WTC11 (cell line): ENCODE measurements at regions not wholly inside any gene's neighbourhood (a gene's known extent, or its start where the extent isn't known, plus 50 kb on each side); places are given as distances from the start of the nearest gene placed in this dataset.
A peak's percentile ranks its signal among the peaks of the same experiment; 100 is the strongest.

Experiments
- ATAC-seq: fragments of 200-7000 bp; cut with Tn5 transposase; 2 replicates; pipeline ENCODE4 v1.10.0; 2021; ENCODE audit warnings: mild to moderate bottlenecking, moderate library complexity
- CTCF ChIA-PET: fragments of 300-600 bp; sonication (Branson Sonifier 250); formaldehyde crosslinking; loops from one replicate; lab custom pipeline; 2021; ENCODE audit warnings: antibody characterized with exemption; lab: Charles Lee
- POLR2A ChIA-PET: fragments of 350-600 bp; sonication (Branson Sonifier 250); formaldehyde crosslinking; loops from one replicate; lab custom pipeline; 2021; ENCODE audit warnings: antibody characterized with exemption; lab: Charles Lee
- DNase-seq: peaks from one replicate; pipeline ENCODE4 v3.0.0; 2021; ENCODE audit warnings: low spot score
- H3K27ac Mint-ChIP-seq: 2 replicates; pipeline ENCODE4 v1.8.0; 2021; ENCODE audit warnings: mixed read lengths
- H3K27me3 Mint-ChIP-seq: 2 replicates; pipeline ENCODE4 v1.8.0; 2021; ENCODE audit warnings: low read depth, mild to moderate bottlenecking, moderate library complexity, mixed read lengths
- H3K36me3 Mint-ChIP-seq: 2 replicates; pipeline ENCODE4 v1.8.0; 2021; ENCODE audit warnings: mixed read lengths
- H3K4me1 Mint-ChIP-seq: 2 replicates; pipeline ENCODE4 v1.8.0; 2022; ENCODE audit warnings: mixed read lengths
- H3K4me3 Mint-ChIP-seq: 2 replicates; pipeline ENCODE4 v1.8.0; 2021; ENCODE audit warnings: mild to moderate bottlenecking, moderate library complexity, mixed read lengths
- H3K9me3 Mint-ChIP-seq: 2 replicates; pipeline ENCODE4 v1.8.0; 2021; ENCODE audit warnings: mixed read lengths
- AFF4 ChIP-seq: sonication (generic); formaldehyde crosslinking; IDR thresholded peaks from 2 replicates; pipeline ENCODE4 v1.8.1; 2023; ENCODE audit warnings: mild to moderate bottlenecking, missing genetic modification reagents, borderline replicate concordance
- ATF1 ChIP-seq: sonication (generic); formaldehyde crosslinking; IDR thresholded peaks from 2 replicates; pipeline ENCODE4 v1.8.1; 2023; ENCODE audit warnings: mild to moderate bottlenecking, moderate library complexity, missing genetic modification reagents
- ATF6 ChIP-seq: sonication (generic); formaldehyde crosslinking; IDR thresholded peaks from 2 replicates; pipeline ENCODE4 v1.8.1; 2023; ENCODE audit warnings: mild to moderate bottlenecking, missing genetic modification reagents
- ERG ChIP-seq: fragments of 250-450 bp; sonication (Bioruptor Pico); IDR thresholded peaks from 2 replicates; pipeline ENCODE4 v1.8.0; 2021; ENCODE audit warnings: mild to moderate bottlenecking
- GABPB1 ChIP-seq: sonication (generic); formaldehyde crosslinking; IDR thresholded peaks from 2 replicates; pipeline ENCODE4 v1.8.1; 2023; ENCODE audit warnings: mild to moderate bottlenecking, missing genetic modification reagents
- IRF1 ChIP-seq: sonication (generic); formaldehyde crosslinking; IDR thresholded peaks from 2 replicates; pipeline ENCODE4 v1.8.0; 2023; ENCODE audit warnings: missing genetic modification reagents
- JUN ChIP-seq: sonication (generic); formaldehyde crosslinking; IDR thresholded peaks from 2 replicates; pipeline ENCODE4 v1.8.0; 2023; ENCODE audit warnings: mild to moderate bottlenecking, missing genetic modification reagents
- MYBL2 ChIP-seq: sonication (generic); formaldehyde crosslinking; IDR thresholded peaks from 2 replicates; pipeline ENCODE4 v1.8.1; 2023; ENCODE audit warnings: mild to moderate bottlenecking, moderate library complexity, missing genetic modification reagents
- NFYB ChIP-seq: sonication (generic); formaldehyde crosslinking; conservative IDR thresholded peaks from 2 replicates; pipeline ENCODE4 v1.8.0; 2022; ENCODE audit warnings: low read depth, missing genetic modification reagents
- SP1 ChIP-seq: sonication (generic); formaldehyde crosslinking; conservative IDR thresholded peaks from 2 replicates; pipeline ENCODE4 v1.8.1; 2022; ENCODE audit warnings: missing genetic modification reagents
- TP53 ChIP-seq: sonication (generic); formaldehyde crosslinking; IDR thresholded peaks from 2 replicates; pipeline ENCODE4 v1.8.1; 2023; ENCODE audit warnings: mild to moderate bottlenecking, missing genetic modification reagents
- USF1 ChIP-seq: sonication (generic); formaldehyde crosslinking; IDR thresholded peaks from 2 replicates; pipeline ENCODE4 v1.8.0; 2022; ENCODE audit warnings: mild to moderate bottlenecking, missing genetic modification reagents
- ZMAT4 ChIP-seq: fragments of 250-450 bp; sonication (Bioruptor Pico); IDR thresholded peaks from 2 replicates; pipeline ENCODE4 v1.9.0; 2021; ENCODE audit warnings: mild to moderate bottlenecking
- ZNF317 ChIP-seq: sonication (generic); formaldehyde crosslinking; IDR thresholded peaks from 2 replicates; pipeline ENCODE4 v1.8.1; 2023; ENCODE audit warnings: low read depth, mild to moderate bottlenecking, moderate library complexity, missing genetic modification reagents, borderline replicate concordance
- ZNF425 ChIP-seq: fragments of 250-450 bp; sonication (Bioruptor Pico); conservative IDR thresholded peaks from 2 replicates; pipeline ENCODE4 v1.9.0; 2021; ENCODE audit warnings: mild to moderate bottlenecking

- DNase-seq (no peak), ATAC-seq (no peak)
- Mint-ChIP-seq H3K4me1 (peaks cover 20% of the 10 kb centered on the region), H3K27me3 (no peaks in the 10 kb centered on the region), H3K36me3 (no peaks in the 10 kb centered on the region), H3K4me3 (no peak overlapping the region), H3K9me3 (no peaks in the 10 kb centered on the region), H3K27ac (no peak overlapping the region)
- ChIA-PET POLR2A (no interaction called here), CTCF (no interaction called here)
- peak; percentile 86 for TF ChIP-seq GABPB1
- TF ChIP-seq JUN, result no peak
Measured at GRCh38 chr2:207311316-207312005, 145.7 kb upstream of the KLF7 start.

- no peak overlapping the region for H3K27ac Mint-ChIP-seq
- no peaks in the 10 kb centered on the region for H3K9me3 Mint-ChIP-seq
- ATAC-seq (no peak), DNase-seq (no peak)
- H3K4me3 Mint-ChIP-seq, result no peak overlapping the region
- H3K27me3 Mint-ChIP-seq, result no peaks in the 10 kb centered on the region
- peaks cover 20% of the 10 kb centered on the region for H3K4me1 Mint-ChIP-seq
- TF ChIP-seq AFF4 (CRISPR knock-in tag) (no peak), ATF1 (CRISPR knock-in tag) (no peak), TP53 (CRISPR knock-in tag) (no peak), IRF1 (CRISPR knock-in tag) (no peak), GABPB1 (no peak), ZMAT4 (no peak), NFYB (CRISPR knock-in tag) (no peak), USF1 (no peak), ERG (no peak), SP1 (no peak), ZNF425 (CRISPR knock-in tag) (no peak), ATF6 (no peak), ZNF317 (CRISPR knock-in tag) (no peak), MYBL2 (CRISPR knock-in tag) (no peak)
- H3K36me3 Mint-ChIP-seq, result no peaks in the 10 kb centered on the region
- CTCF ChIA-PET, result no interaction called here
- POLR2A ChIA-PET, result no interaction called here
Measured at GRCh38 chr2:207312006-207312356, 146.2 kb upstream of the KLF7 start.
